ENCODE measurements at regions not wholly inside any gene's neighbourhood (a gene's known extent, or its start where the extent isn't known, plus 50 kb on each side); places are given as distances from the start of the nearest gene placed in this dataset.

- no peak for TF ChIP-seq CTCF (IDR thresholded peaks at IDR 0.05)
- TF ChIP-seq ZFX (IDR thresholded peaks at IDR 0.05; ENCODE audit: borderline replicate concordance), result no peak
- H3K27ac ChIP-seq, result no peak overlapping the region
These were observed 247.7 kb downstream of the IL15 start for GRCh38 chr4:141884070-141884469.

GRCh38 chr4:141885112-141885511, 248.7 kb downstream of the IL15 start:
- no peak overlapping the region for H3K27ac ChIP-seq
- no peak for TF ChIP-seq ZFX (IDR thresholded peaks at IDR 0.05; ENCODE audit: borderline replicate concordance)
- TF ChIP-seq CTCF (IDR thresholded peaks at IDR 0.05), result no peak

GRCh38 chr4:141890279-141890678, 253.9 kb downstream of the IL15 start:
- no peak overlapping the region for H3K27ac ChIP-seq
- no peak for TF ChIP-seq ZFX (IDR thresholded peaks at IDR 0.05; ENCODE audit: borderline replicate concordance)

- no peak for TF ChIP-seq CTCF (IDR thresholded peaks at IDR 0.05)
- TF ChIP-seq ZFX (IDR thresholded peaks at IDR 0.05; ENCODE audit: borderline replicate concordance), result no peak
- H3K27ac ChIP-seq, result no peak overlapping the region
These were observed 255.1 kb downstream of the IL15 start for GRCh38 chr4:141891260-141892120.

- no peak overlapping the region for H3K27ac ChIP-seq
- TF ChIP-seq ZFX (IDR thresholded peaks at IDR 0.05; ENCODE audit: borderline replicate concordance) (no peak), CTCF (IDR thresholded peaks at IDR 0.05) (no peak)
These were observed 260.3 kb downstream of the IL15 start for GRCh38 chr4:141896687-141897086.

- no peak for TF ChIP-seq ZFX (IDR thresholded peaks at IDR 0.05; ENCODE audit: borderline replicate concordance)
- TF ChIP-seq CTCF (IDR thresholded peaks at IDR 0.05), result no peak
- no peak overlapping the region for H3K27ac ChIP-seq
These were observed 262.0 kb downstream of the IL15 start for GRCh38 chr4:141898346-141898745.

- H3K27ac ChIP-seq, result no peak overlapping the region
- TF ChIP-seq CTCF (IDR thresholded peaks at IDR 0.05), result no peak
- no peak for TF ChIP-seq ZFX (IDR thresholded peaks at IDR 0.05; ENCODE audit: borderline replicate concordance)
These were observed 262.7 kb downstream of the IL15 start for GRCh38 chr4:141899103-141899502.

Measured in 22Rv1 (cell line).